HG03280 (cell line): ENCODE measurements at regions not wholly inside any gene's neighbourhood (a gene's known extent, or its start where the extent isn't known, plus 50 kb on each side); places are given as distances from the start of the nearest gene placed in this dataset.

Experiments used
- ATAC-seq: cut with Tn5 transposase; IDR thresholded peaks from one replicate; pipeline ENCODE4 v1.9.1; 2021; ENCODE audit warnings: mild to moderate bottlenecking, moderate library complexity; ENCODE audit not compliant: unreplicated experiment

DNA sequence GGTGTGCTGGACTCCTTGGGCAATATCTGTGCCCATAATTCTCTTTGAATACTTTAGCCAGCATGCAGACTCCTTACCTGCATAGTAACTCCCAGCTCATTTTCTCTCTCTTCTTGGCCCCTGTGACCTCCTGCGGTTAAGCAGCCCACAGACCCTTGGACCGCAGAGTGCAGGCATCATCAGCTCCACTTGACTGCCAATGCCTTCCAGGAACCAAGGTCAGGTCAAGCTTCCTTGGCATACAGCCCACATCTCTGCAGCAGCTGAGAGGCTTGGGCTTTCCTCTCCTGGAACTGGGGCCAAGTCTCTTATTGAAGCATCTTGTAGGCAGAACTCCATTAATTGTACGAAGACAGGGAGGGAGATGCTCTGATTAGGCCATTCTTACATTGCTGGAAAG lies 130.1 kb upstream of the PIEZO2 start:
- no peak for ATAC-seq

GRCh38 chr18:11276678-11277077 lies 127.3 kb upstream of the PIEZO2 start:
- ATAC-seq, result no peak

DNA sequence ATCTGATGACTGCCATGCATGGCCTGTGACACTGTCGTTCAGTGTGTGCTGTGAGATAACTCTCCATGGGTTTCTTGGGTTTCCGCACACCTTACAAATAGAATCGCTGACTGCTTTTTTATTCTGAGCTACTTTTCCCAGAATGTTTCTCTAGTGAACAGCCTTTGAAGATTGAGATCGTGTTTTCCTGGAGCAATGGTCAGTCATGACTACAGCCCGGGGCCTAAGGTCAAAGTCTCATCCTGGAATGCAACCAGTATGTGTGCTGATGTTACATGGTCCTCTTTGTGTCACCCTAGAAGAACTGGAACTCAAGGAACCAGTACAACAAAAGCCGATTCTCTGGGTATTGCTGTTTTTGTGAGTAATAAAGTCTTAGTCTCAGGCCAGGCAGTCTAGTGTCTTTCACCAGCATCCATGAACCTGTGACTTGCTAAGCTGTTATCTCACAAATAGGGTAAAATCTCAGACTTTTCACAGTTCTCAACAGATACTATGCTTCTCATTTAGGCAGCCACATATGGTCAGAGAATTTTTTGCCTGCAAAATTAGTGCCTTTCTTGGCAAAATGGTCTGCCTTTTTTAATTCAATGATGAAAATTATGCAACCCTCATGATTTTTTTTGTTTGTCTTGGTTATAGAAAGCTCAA lies 124.9 kb upstream of the PIEZO2 start:
- ATAC-seq, result no peak

GRCh38 chr18:11272516-11272915 lies 123.1 kb upstream of the PIEZO2 start:
- no peak for ATAC-seq

DNA sequence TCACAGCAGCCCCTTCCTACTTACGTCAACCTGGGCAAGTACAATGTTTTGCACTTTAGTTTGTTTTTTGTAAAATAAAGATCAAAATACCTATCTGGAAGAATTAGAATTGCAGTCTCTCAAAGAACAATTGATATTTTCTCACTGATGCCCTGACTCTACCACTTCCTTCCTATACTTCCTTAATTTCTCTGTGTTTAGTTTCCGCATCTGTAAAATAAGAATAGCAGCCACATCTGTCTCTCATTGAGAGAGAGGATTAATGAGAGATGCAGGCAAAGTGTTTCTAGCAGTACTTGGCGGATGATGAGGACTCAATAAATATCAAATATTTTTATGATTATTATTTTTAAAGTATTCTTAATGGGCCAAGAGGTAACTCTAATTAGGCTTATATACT lies 122.6 kb upstream of the PIEZO2 start:
- ATAC-seq, result no peak

- ATAC-seq, result no peak
Observed at GRCh38 chr18:11269257-11269656, 119.9 kb upstream of the PIEZO2 start.

DNA sequence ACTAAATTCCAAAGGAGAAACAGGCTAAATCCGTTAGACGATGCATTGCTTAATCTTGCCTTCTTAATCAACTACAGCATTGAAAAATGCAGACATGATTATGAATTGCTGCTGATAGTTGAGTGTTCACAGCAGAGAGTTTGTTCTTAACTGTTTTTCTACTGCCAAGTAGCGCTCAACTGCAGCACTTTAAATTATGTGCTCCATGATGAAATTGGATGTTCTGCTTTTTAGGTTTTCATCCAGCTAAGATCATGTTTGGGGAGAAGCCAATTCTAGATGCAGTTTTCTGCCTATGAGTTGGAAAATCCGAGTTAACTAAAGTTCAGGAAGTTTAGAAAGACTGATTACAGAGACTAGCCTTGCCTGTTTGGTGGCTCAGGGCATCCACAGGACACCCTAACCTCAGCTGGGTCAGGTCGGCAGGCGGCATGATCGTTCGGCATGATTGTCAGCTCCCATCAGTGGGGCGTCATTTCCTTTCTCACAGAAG lies 119.4 kb upstream of the PIEZO2 start:
- no peak for ATAC-seq

GRCh38 chr18:11268153-11268552 lies 118.8 kb upstream of the PIEZO2 start:
- no peak for ATAC-seq

DNA sequence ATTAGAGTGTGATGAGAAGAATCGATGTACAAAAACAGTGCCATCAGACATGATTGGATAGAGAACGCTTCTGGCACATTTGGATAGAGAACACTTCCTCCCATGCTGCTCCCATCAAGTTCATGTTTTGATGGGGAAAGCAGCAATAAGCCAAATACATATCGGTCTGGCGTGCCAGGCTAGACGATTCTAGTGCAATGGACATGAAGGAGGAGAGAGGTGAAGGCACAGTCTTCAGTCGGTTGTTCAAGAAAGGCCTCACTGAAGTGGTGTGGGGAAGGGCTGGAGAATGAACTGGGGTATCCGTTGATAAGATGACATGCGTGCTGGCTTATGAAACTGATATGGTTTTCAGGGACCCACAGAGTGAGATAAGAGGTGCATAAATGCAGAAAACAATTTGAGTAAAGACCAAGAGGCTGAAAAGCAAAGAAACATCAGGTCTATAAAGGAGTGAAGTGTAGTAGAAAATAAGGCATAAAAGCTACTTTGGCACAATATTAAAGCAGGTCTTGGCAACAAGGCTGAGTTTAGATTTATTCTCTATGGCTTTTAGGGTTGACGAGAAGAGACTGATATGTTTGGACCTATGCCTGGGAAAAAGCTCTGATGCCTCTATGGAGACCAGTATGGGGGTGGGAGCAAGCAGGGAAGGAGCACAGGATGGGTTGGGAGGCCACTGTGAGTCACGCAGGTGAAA lies 117.6 kb upstream of the PIEZO2 start:
- ATAC-seq, result no peak

DNA sequence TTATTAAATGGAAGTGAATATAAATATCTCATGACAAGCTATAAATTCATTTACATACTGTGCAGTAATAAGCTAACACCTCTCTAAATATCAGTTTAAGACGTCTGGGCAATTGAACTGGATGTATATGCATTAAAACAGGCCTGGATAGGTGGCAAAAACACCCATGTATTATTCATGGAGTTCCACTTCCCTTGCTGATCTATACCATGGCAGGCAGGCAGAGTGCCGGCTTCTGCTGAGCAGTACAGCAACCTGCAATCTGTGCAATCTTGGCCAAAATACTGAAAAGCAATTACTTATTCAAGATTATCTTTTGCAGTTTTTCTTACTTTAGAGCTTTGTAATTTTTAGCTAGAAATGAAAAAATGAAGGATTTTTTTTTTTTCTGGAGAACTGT lies 112.1 kb upstream of the PIEZO2 start:
- ATAC-seq, result no peak

GRCh38 chr18:11260961-11261461 lies 111.6 kb upstream of the PIEZO2 start:
- no peak for ATAC-seq

DNA sequence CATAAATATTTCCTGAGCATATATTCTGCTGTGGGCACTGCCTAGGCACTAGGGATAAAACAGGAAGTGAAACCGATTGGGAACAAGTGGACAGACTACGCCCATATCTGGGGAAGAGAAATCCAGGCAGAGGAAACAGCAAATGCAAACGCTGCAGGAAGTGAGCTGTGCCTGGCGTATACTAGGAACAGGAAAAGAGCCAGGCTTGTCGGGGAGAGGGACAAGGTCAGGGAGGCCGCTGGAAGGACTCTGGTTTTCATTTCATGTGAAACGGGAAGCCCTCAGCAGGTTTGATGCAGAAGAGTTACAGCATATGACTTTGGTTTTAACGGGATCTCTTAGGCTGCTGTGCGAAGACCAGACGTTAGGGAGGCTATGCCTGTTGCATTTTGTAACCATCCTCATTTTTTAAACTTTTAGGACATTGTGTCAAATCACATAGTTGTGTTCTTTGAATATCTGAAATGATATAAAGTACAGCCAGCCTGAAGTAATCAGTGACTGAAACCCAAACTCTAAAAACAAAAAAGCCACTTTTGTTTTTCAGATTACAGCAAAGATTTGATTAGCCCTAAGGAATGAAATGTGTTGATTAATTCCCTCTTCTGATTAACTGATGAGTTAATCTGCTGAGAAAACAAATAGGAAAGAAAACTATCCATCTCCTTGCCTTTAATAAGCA lies 110.2 kb upstream of the PIEZO2 start:
- ATAC-seq, result no peak

GRCh38 chr18:11258039-11258610 lies 108.8 kb upstream of the PIEZO2 start:
- ATAC-seq, result no peak

- no peak for ATAC-seq
Observed at GRCh38 chr18:11256251-11256650, 106.9 kb upstream of the PIEZO2 start.

DNA sequence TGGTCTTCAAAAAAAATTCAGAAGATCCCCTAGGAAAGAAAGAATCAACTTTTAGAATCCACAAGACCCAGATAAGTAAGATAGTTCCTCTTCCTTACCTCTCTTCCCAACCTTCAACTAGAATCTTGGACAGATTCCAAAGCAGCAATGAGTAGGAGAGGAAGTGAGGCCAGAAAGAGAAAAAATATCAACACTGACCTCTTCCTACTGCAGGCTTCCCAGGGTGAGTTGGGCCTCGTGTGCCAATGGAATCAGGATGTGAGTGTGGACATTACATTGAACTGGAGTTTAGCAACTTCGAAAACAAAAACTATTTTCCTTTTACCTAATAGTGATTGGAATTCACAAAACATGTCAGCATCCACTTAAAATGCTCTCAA lies 102.5 kb upstream of the PIEZO2 start:
- ATAC-seq, result no peak

GRCh38 chr18:11251229-11251890 lies 102.0 kb upstream of the PIEZO2 start:
- ATAC-seq, result no peak

GRCh38 chr18:11249391-11249790 lies 100.0 kb upstream of the PIEZO2 start:
- no peak for ATAC-seq

GRCh38 chr18:11247381-11247970 lies 98.1 kb upstream of the PIEZO2 start:
- no peak for ATAC-seq

- ATAC-seq, result no peak
Observed at GRCh38 chr18:11246495-11247300, 97.3 kb upstream of the PIEZO2 start.

DNA sequence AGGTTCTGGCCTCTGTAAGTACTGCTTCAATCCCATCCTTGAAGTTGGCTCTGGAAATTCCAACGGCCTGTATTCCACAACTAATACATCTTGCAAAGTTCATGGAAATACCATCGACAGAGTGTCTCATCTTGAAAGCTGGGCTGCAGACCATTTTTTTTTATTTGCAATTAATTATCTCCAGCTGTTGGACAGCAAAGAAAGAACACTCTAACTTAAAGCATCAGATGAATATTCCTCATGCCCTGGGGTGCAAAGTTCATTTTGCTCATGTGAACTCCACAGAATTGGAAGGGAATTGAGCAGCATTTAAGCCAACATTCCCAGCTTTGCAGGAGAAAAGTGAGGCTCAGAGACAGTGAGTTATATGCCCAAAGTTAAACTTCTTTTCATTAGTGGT lies 96.5 kb upstream of the PIEZO2 start:
- no peak for ATAC-seq
